ENCODE measurements at regions not wholly inside any gene's neighbourhood (a gene's known extent, or its start where the extent isn't known, plus 50 kb on each side); places are given as distances from the start of the nearest gene placed in this dataset.
"Not testable (repeated sequence)": the region's sequence is repeated elsewhere in the genome, so short reads cannot be mapped to it uniquely, and the experiment has no call there.

DNA sequence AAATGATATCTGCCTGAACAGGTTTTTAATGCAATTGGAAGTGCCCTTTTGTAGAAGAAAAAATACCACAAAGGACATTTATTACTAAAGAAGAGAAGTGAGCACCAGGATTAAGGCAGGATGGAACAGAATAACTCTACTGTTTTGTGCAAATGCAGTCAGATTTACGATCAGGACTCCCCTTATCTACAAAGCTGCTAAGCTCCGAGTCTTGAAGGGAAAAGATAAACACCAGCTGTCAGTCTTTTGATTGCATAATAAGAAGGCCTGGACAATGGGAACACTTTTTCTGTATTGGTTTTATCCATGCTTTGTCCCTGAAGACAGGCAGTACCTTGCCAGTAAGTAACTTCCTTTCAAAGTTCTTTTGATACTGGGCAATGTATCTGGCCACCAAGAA, 797.9 kb upstream of the SLC35B3 start:
- DNase-seq = no peak

- DNase-seq = no peak
Measured at GRCh38 chr6:9225441-9225871, 790.1 kb upstream of the SLC35B3 start.

DNA sequence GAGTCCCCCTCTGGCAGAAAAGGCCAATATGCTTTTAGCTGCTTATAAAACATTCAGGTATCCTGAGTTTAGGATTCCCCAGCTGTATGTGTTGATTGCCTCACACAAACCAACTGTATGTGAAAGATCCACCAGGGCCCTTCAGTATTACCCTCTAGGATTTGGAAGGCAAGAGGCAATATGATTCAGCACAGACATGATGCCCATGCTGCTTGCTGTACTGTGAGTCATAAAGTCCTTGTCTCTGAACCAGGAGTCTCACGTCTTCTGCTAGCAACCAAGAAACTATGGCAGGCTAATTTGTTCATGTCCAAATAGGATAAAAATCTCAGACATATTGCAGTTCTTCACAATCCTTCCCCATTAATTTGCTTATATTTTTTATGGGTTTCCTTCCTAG, 789.2 kb upstream of the SLC35B3 start:
- no peak for DNase-seq

DNA sequence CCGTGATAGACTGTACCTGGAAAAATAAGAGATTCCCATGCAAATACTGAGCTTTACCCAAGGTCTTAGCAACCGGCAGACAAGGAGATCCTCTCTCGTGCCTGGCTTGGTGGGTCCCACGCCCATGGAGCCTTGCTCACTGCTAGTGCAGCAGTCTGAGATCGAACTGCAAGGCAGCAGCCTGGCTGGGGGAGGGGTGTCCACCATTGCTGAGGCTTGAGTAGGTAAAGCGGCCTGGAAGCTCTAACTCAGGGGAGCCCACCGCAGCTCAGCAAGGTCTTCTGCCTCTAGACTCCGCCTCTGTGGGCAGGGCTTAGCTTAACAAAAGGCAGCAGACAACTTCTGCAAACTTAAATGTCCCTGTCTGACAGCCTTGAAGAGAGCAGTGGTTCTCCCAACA, 778.4 kb upstream of the SLC35B3 start:
- not testable (repeated sequence) for DNase-seq

DNA sequence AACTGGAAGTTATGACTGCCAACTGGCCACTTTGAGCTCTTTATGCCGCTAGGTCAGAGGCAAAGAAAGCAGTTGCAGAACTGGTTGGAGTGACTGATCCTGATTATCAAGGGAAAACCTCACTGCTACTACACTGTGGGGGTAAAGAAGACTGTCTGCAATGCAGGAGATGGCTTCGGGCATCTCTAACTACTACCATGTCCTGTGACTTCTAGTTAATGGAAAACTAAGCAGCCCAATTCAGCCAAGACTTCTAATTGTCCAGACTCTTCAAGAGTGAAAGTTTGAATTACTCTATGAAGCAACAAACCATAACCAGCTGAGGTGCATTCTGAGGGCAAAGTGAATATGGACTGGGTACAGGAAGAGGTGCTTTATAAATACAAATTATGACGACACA, 773.6 kb upstream of the SLC35B3 start:
- DNase-seq = no peak

GRCh38 chr6:9205645-9206044, 770.3 kb upstream of the SLC35B3 start:
- DNase-seq = no peak

GRCh38 chr6:9204171-9204570, 768.8 kb upstream of the SLC35B3 start:
- DNase-seq = no peak

DNA sequence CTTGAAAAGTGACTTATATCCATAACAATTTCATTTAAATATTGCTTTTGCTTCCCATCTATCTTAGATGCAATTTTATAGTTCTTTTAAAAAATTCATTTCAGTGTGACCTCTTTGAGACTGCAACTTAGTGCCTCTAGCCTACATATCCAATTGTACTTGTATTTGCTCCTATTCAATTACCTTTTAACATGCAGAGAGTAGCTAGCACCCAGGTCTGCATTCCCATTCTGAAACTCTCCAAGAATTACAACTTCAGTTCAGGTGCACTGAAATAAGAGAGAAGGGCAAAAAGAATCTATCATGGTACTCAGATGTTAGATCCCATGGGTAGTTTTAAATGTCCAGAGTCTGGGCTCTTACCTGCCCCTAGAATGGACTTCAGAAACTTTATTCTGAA, 765.4 kb upstream of the SLC35B3 start:
- DNase-seq = no peak

DNA sequence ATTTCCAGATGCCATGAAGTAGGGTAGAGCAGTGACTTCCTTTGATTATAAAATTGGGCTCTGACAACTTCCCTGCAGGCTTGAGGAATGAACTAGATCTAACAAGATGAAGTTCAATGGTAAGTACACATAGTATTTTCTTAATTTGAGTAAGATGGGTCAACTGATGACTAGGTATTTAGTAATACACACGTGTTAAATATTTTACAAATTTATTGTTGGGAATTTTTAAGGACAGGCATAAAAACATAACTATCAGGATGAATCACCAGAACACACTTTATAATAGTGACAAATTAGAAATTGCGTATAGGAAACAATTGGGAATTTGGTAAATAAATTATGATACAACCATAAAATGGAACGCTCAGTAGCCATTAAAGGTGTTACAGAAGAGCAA, 762.4 kb upstream of the SLC35B3 start:
- DNase-seq = no peak

DNA sequence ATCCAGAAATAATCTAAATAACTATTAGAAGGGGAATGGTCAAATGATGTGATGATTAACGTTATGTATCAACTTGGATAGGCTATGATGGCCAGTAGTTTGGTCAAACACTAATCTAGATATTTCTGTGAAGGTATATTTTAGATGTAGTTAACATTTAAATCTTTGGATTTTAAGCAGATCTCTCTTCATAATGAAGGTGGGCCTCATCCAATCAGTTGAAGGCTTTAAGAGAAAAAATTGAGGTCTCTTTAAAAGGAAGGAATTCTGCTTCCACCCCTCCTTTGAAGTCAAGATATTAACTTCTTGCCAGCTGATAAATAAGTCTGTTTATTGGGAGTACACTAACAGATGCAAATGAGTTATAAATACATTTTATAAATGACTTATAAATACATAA, 760.0 kb upstream of the SLC35B3 start:
- no peak for DNase-seq

DNA sequence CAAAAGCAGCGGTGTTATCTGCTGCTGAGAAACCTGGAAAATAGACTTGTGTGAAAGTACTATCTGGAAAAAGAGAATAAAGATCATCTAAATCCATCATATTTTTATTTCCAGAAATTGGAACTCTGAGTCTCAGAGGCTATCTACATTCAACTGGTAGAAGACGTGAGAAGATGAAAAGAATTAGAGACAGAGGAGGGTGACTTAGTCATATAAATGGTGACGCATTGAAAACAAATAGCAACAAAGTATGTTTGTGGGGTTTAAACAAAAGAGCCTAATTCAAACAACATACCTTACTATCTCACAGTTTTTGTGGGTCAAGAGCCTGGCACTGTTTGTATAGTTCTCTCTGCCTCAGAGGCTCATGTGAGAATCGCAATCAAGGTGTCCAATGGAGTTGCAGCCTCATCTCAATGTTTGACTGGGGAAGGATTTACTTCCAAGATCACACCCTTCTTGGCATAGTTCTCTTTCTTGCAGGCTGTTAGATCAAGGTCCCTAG, 757.1 kb upstream of the SLC35B3 start:
- DNase-seq = no peak

GRCh38 chr6:9186148-9186547, 750.8 kb upstream of the SLC35B3 start:
- no peak for DNase-seq

GRCh38 chr6:9178071-9178470, 742.7 kb upstream of the SLC35B3 start:
- no peak for DNase-seq

DNA sequence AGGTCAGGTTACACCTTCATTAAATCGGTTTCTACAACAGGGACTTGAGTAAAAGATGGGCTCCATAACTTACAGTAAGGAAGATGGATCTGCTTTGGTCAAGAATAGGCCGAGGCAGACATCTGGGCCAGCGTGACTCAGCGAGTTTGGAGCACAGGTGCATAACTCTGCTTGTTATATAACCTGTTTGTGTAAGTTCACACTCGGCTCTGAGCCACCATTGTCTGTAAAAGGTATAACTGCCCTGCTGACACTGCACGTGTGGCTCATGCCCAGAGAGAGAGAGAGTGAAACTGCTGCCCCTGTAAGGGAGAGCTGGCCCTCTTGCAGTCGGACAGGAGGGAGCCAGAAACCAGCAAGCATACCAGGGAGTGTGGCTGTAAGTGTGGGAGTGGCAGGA, 737.9 kb upstream of the SLC35B3 start:
- no peak for DNase-seq

DNA sequence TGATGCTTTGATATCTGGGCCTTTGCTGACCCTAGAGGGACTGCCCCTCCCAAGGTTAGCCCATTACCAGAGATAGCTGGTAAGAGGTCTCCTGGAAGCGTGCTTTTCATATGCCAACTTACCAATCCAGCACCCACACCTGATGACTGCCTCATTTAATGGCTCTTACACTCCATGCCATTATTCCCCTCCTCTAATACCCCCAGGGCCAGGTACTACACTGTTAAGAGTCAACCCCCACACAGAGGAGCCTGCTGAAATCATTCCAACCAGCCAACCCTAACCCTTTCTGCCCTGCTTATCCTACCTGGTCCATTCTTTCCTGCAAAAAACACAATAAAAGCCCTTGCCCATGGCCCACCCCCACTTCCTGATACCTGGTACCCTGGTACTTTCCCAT, 736.8 kb upstream of the SLC35B3 start:
- DNase-seq = no peak

DNA sequence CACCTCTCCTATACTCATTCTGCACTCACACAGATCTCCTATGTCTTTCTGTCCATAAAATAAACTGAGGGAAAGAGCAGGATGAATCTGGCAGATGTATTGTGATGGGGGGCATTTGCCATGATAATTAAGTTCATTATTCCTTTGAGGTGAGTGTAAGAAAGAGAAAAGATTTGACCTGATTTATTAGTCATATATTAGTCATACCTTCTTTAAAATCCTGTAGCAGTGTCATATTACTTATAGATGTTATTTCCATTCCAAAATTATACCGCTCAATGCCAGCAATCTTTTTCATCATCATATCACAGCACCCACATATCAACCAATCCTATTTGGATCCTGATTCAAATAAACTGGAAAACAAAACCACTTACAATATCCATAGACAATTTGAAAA, 733.3 kb upstream of the SLC35B3 start:
- DNase-seq = no peak

GRCh38 chr6:9161731-9162130, 726.4 kb upstream of the SLC35B3 start:
- no peak for DNase-seq

- no peak for DNase-seq
Measured at GRCh38 chr6:9159051-9159450, 723.7 kb upstream of the SLC35B3 start.

- DNase-seq = no peak
Measured at GRCh38 chr6:9155836-9156235, 720.5 kb upstream of the SLC35B3 start.

GRCh38 chr6:9143140-9143539, 707.8 kb upstream of the SLC35B3 start:
- DNase-seq = no peak

DNA sequence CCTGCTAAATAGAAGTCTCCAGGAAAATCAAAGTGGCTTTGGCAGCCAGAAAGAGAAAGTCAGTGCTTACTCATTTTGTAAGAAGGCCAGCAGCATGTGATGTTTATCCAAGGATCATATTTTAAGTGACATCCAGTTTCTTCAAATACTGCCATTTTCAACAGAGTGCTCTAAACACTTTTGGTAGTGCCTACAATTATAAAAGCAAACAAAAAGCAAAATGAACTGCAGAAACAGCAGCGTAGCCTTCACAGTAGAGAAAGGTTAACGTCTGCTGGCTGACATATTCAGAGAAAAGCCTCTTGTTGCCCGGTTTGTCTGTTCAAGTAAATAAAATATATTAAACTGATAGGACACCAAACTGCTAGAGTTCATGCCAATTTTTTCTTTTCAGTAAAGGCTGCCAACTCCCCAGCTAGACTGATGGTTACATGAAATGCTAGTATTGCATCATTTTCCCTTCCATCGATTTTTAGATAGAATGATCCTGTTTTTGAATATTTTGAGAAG, 705.7 kb upstream of the SLC35B3 start:
- no peak for DNase-seq

GRCh38 chr6:9140172-9140571, 704.8 kb upstream of the SLC35B3 start:
- DNase-seq = peak; percentile 38

GRCh38 chr6:9139746-9140145, 704.4 kb upstream of the SLC35B3 start:
- DNase-seq = no peak

DNA sequence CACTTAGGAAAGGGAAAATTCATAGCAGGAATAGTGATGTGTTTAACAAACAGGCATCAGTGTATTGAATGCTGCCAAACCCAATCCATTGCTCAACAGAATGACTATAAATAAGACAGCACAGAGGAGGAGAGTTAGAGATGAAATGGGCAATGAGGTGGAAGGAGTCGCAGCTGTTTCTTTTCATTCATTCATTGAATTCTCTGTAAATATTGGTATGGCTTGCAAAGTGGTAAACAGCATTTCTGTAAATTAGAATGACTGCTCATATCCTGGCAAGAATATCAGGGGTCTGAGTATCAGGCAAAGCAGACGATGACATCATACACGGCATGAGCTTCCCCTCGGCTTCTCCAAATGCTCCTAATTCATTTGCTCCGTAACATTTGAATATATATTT, 703.6 kb upstream of the SLC35B3 start:
- no peak for DNase-seq

DNA sequence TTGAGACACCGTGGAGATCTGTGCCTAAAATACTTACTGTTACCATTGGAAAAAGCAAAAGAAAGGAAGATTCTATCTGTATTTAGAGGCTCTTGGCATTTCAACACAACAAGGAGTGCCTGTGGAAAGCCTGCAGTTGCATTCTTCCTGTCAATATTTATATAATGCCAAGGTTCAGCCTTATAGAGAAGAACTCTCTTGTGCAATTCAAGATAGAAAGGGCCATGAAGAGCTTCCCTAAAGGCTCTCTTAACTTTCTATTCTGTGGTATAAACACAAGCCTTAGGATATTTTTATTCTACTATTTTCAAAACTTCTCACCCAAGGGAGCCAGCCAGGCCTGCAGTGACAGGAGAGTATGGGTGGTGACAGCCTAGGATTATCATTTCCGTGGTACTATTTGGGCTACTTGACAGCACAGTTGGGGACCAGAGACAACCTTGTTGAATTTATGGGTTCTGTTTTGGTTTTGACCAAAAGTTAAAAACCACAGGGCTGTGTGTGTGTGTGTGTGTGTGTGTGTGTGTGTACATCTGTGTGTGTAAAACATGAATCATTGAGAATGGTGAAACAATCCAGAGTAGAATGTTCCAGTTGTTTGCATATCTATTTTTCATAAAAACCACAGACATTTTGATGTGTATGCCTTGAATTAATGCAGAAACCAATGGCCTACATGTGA, 700.9 kb upstream of the SLC35B3 start:
- no peak for DNase-seq

Measured in NCI-H187 treated with DMSO at 0.1 percent for 48 hours (cell line).